ENCODE measurements at regions not wholly inside any gene's neighbourhood (a gene's known extent, or its start where the extent isn't known, plus 50 kb on each side); places are given as distances from the start of the nearest gene placed in this dataset.
"Not testable (repeated sequence)": the region's sequence is repeated elsewhere in the genome, so short reads cannot be mapped to it uniquely, and the experiment has no call there.

GRCh38 chr4:34200535-34200934 lies 2043.8 kb downstream of the ARAP2 start:
- no peak for DNase-seq

- no peak for DNase-seq
Measured at GRCh38 chr4:34202154-34202553, 2042.2 kb downstream of the ARAP2 start.

- no peak for DNase-seq
Measured at GRCh38 chr4:34220601-34221000, 2023.7 kb downstream of the ARAP2 start.

GRCh38 chr4:34221986-34222385 lies 2022.3 kb downstream of the ARAP2 start:
- no peak for DNase-seq

- no peak for DNase-seq
Measured at GRCh38 chr4:34236118-34236517, 2008.2 kb downstream of the ARAP2 start.

- no peak for DNase-seq
Measured at GRCh38 chr4:34245276-34245675, 1999.0 kb downstream of the ARAP2 start.

- DNase-seq: peak; percentile 62
Measured at GRCh38 chr4:34250562-34250961, 1993.8 kb downstream of the ARAP2 start.

GRCh38 chr4:34253239-34253638 lies 1991.1 kb downstream of the ARAP2 start:
- no peak for DNase-seq

- DNase-seq: peak; percentile 25
Measured at GRCh38 chr4:34258176-34258575, 1986.1 kb downstream of the ARAP2 start.

GRCh38 chr4:34261799-34262314 lies 1982.5 kb downstream of the ARAP2 start:
- peak; percentile 5 for DNase-seq

GRCh38 chr4:34269613-34270012 lies 1974.7 kb downstream of the ARAP2 start:
- DNase-seq: no peak

- DNase-seq: no peak
Measured at GRCh38 chr4:34271479-34272355, 1972.6 kb downstream of the ARAP2 start.

- no peak for DNase-seq
Measured at GRCh38 chr4:34279011-34279410, 1965.3 kb downstream of the ARAP2 start.

GRCh38 chr4:34280131-34280530 lies 1964.2 kb downstream of the ARAP2 start:
- no peak for DNase-seq

- DNase-seq: no peak
Measured at GRCh38 chr4:34281826-34282225, 1962.5 kb downstream of the ARAP2 start.

GRCh38 chr4:34289489-34289888 lies 1954.8 kb downstream of the ARAP2 start:
- DNase-seq: no peak

- no peak for DNase-seq
Measured at GRCh38 chr4:34289962-34290361, 1954.4 kb downstream of the ARAP2 start.

- DNase-seq: peak; percentile 5
Measured at GRCh38 chr4:34293459-34293858, 1950.9 kb downstream of the ARAP2 start.

GRCh38 chr4:34309383-34309906 lies 1934.9 kb downstream of the ARAP2 start:
- no peak for DNase-seq

GRCh38 chr4:34318773-34319172 lies 1925.5 kb downstream of the ARAP2 start:
- no peak for DNase-seq

- peak; percentile 13 for DNase-seq
Measured at GRCh38 chr4:34323549-34324320, 1920.6 kb downstream of the ARAP2 start.

- DNase-seq: no peak
Measured at GRCh38 chr4:34328939-34329338, 1915.4 kb downstream of the ARAP2 start.

GRCh38 chr4:34335156-34335555 lies 1909.2 kb downstream of the ARAP2 start:
- DNase-seq: not testable (repeated sequence)

GRCh38 chr4:34335556-34335955 lies 1908.8 kb downstream of the ARAP2 start:
- not testable (repeated sequence) for DNase-seq

Measured in EL (cell line).